T-helper 1 cell treated with Interleukin-12 subunit alpha and Interleukin-12 subunit beta and Interleukin-4 antibody, amounts not matched to agents 30 ng/mL and 1 ng/mL, for 36 hours (primary cell): ENCODE measurements at regions not wholly inside any gene's neighbourhood (a gene's known extent, or its start where the extent isn't known, plus 50 kb on each side); places are given as distances from the start of the nearest gene placed in this dataset.
"Not testable (repeated sequence)": the region's sequence is repeated elsewhere in the genome, so short reads cannot be mapped to it uniquely, and the experiment has no call there.

Source experiments
- intact Hi-C: fragments of 100-400 bp; cut with micrococcal nuclease; formaldehyde crosslinking; loops from one replicate; pipeline ENCODE4 v1.15.1; 2024

DNA sequence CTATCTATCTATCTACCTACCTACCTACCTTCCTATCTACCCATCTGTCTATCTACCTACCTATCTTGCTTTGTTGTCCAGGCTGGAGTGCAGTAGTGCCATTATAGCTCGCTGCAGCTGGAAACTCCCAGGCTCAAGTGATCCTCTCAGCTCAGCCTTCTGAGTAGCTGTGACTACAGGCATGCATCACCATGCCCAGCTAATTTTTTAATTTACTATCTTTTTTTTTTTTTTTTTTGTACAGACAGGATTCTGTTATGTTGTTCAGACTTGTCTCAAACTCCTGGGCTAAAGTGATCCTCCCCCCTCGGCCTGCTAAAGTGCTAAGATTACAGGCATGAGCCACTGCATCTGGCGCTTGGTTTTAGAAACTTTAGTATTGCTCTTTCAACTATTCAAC, 762.4 kb downstream of the SLC6A15 start:
- intact Hi-C loops: no loop called here

DNA sequence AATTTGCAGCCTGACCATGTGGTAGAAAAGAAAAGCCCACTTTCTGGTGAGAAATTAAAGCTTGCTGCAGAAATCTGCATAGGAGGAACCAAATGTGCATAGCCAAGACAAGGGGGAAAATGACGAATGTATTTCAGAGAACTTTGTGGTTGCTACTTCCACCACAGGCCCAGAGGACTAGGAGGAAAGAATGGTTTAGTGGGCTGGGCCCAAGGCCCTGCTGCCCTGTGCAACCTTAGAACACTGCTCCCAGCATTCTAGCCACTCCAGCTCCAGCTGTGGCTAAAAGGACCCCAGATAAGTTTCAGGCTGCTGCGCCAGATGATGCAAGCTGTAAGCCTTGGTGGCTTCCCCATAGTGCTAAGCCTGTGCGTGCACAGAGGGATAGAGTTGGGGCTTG, 764.3 kb downstream of the SLC6A15 start:
- intact Hi-C loops: no loop called here

- intact Hi-C loops: no loop called here
Observed at GRCh38 chr12:84136862-84137367, 775.7 kb downstream of the SLC6A15 start.

DNA sequence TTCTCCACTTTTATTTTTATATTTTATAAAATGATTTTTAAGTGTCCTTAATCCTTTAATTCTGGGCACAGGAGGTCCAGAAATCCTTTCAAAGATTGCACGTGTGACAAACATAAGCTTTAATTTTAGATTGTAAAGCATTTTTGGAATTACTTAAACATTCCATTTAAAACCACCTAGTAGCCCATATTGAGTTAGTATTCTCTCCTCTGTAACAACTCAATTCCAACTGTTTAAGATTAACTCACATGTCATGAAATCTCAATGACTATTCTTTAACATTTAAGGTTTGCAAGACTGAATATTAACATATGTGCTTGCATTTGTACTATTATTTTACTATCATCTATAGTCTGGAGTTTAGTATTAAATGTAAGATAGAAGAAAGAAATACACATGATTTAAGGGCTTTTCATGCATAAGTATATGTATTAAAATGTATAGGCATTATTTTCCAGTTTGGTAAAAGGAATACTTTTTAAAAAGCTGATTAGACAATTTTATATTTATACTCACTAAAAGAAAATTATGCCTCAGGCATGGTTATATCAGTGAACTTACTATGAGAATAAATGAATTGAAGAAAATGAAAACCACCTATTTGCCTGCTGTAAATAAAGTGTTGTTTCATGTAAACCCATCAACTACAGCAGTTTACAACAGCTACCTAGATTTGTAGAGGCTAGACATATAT, 776.9 kb downstream of the SLC6A15 start:
- intact Hi-C loops: no loop called here

GRCh38 chr12:84134797-84135366, 777.7 kb downstream of the SLC6A15 start:
- intact Hi-C loops: no loop called here

- intact Hi-C loops: no loop called here
Observed at GRCh38 chr12:84131076-84131475, 781.5 kb downstream of the SLC6A15 start.

- intact Hi-C loops: no loop called here
Observed at GRCh38 chr12:84128117-84128991, 784.2 kb downstream of the SLC6A15 start.

- intact Hi-C loops: no loop called here
Observed at GRCh38 chr12:84124211-84124610, 788.4 kb downstream of the SLC6A15 start.

DNA sequence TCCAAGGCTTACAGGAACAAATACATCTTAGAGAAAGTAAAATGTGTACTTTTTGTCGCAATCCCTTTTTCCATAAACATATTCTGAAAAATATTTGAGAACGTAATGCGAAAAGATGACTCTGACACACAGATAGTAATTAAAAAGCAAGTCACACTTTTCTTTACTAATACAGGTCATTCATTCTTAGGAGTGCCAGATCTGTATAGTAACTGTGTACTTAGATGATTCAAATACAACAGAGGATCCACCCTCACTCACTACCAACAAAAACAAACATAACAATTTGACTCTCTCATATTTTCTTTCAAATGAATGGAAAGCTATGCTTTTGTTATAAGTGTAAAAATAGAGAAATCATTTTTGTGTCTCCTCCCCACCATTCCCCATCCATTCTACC, 795.4 kb downstream of the SLC6A15 start:
- intact Hi-C loops: no loop called here

- intact Hi-C loops: no loop called here
Observed at GRCh38 chr12:84113666-84114065, 798.9 kb downstream of the SLC6A15 start.

DNA sequence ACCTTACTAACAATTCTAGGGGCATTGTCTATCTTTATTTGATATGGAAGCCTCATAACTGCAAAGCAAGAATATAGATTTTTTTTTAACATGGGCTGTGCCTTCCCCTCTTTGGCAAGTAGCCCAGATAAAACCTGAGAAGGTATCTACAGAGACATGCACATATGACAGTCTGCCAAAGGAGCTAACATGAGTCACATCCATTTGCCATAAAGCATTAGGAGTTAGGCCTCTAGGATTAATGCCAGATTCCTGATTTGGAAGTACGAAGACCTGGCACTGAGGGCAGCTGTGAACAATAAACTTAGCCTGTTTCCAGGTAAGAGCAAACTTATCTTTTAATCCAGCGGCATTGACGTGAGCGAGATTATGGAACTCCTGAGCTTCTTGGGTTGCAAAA, 808.7 kb downstream of the SLC6A15 start:
- intact Hi-C loops: not testable (repeated sequence)

DNA sequence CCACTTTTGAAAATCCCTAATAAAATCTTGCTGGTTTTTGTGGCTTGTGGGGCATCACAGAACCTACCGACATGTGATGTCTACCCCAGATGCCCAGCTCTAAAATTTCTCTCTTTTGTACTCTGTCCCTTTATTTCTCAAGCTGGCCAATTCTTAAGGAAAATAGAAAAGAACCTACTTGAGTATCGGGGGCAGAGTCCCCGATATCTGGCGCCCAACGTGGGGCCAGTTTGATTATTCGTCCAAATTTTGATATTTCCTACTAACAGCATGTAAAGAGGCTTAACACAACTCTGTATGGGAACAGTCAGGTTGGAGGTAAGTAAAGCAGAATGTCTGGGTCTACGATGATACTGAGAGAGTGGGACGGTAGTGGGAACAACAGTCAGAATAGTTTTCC, 810.6 kb downstream of the SLC6A15 start:
- intact Hi-C loops: not testable (repeated sequence)

DNA sequence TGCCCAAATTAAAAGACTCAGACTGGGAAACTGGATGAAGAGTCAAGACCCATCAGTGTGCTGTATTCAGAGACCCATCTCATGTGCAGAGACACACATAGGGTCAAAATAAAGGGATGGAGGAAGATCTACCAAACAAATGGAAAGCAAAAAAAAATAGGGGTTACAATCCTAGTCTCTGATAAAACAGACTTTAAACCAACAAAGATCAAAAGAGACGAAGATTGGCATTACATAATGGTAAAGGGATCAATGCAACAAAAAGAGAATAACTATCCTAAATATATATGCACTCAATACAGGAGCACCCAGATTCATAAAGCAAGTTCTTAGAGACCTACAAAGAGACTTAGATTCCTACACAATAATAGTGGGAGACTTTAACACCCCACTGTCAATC, 813.0 kb downstream of the SLC6A15 start:
- intact Hi-C loops: not testable (repeated sequence)

DNA sequence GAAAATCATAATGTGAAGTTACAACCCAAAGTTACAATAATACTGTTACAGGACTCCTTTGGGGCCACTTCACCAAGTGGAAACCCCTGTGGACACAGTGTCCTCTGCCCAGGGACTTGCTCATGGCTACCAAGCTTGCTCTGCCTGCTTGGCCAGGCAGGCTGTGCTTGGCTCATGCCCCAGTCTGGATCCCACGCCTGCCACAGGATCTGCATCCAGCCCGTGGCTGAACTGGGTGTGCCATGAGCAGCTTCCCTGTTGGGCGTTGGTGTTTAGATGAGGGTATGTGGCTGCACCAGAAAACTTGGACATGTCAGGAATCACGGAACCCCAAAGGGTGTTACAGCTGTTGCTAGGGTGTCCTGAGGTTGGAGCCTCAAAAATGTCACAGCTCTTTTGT, 820.9 kb downstream of the SLC6A15 start:
- intact Hi-C loops: no loop called here

DNA sequence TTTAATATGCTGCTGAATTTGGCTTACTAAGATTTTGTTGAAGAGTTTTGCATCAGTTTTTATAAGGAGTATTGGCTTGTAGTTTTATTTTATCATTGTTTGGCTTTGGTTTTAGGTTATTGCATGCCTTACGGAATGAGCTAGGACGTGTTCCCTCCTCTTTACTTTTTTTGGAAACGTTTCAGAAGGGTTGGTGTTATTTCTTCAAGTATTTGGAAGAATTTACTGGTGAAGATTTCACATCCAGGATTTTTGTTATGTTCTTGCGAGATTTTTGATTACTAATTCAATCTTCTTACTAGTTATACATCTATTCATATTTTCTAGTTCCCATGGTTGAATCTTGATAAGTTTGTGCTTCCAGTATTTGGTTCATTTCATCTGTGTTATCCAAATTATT, 823.2 kb downstream of the SLC6A15 start:
- intact Hi-C loops: no loop called here

GRCh38 chr12:84085046-84085445, 827.6 kb downstream of the SLC6A15 start:
- intact Hi-C loops: no loop called here

GRCh38 chr12:84079626-84080025, 833.0 kb downstream of the SLC6A15 start:
- intact Hi-C loops: no loop called here

DNA sequence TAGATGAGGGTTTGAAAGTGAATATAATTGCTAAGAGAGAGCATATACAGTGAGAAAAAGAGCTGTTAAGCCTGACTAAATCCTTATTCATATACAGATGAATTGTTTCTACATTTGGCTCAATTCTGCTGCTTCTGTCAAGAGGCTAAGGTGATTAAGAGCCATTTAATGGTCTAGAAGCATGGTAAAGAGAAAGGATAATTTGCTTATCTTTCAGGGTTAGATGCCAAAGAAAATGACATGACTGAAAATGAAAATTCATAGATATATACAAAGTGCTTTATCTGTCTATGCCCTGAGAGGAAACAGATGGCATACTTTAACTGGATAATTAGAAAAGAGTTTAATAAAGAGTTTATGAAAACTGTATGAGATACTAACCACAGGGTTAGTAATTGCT, 834.9 kb downstream of the SLC6A15 start:
- intact Hi-C loops: no loop called here

DNA sequence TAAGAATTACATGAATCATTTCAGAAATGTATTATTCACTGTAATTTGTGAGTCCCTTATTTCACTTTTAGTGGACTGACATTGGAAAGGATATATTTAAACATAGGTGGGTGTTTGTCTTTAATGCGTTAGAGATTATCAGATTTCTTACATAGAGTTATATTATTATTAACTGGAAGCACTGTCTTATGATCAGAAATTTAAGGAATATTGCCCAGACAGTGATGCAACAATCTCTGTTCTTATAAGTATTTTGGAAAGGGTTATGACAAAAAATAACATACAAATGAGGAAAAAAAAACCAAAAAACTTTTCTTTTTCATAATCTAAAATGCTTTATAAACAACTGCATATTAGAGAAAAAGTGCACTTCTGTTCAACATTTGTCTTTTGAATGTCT, 836.6 kb downstream of the SLC6A15 start:
- intact Hi-C loops: no loop called here

GRCh38 chr12:84073401-84073800, 839.2 kb downstream of the SLC6A15 start:
- intact Hi-C loops: no loop called here

DNA sequence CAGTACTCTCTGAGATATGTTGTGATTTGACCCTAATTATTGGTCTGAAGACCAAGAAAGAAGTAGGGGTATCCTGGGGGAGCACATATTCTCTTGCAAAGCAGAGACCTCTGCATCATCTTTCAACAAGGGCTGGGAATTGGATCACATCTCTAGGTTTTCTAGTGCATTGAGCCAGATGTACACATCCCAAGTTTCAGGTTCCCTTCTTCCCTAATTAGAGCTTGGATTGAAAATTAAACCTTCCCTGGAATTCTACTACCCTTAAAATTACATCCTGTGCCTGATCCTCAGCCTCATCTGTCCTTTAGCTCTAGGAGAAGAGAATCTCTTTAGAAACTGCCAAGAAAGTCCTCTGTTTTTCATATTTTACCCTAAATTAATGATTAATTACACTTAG, 839.6 kb downstream of the SLC6A15 start:
- intact Hi-C loops: no loop called here

DNA sequence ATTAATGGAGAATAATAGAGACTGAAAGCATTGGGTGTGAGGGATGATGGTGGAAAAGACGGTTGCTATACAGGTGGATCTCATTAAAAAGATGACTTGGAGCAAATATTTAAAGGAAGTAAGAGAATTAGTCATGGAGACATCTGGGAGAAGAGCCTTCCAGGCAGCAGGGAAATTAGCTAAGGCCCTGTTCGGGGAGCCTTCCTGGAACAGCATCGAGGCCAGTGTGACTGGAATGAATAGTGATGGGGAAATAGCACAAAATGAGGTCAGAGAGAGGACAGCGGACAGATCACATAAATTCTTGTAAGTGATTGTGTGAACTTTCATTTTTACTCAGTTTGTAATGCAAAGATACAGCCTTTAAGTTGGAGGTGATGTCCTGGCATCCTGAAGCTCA, 842.3 kb downstream of the SLC6A15 start:
- intact Hi-C loops: no loop called here
